ENCODE measurements at regions not wholly inside any gene's neighbourhood (a gene's known extent, or its start where the extent isn't known, plus 50 kb on each side); places are given as distances from the start of the nearest gene placed in this dataset.
"Not testable (repeated sequence)": the region's sequence is repeated elsewhere in the genome, so short reads cannot be mapped to it uniquely, and the experiment has no call there.

DNA sequence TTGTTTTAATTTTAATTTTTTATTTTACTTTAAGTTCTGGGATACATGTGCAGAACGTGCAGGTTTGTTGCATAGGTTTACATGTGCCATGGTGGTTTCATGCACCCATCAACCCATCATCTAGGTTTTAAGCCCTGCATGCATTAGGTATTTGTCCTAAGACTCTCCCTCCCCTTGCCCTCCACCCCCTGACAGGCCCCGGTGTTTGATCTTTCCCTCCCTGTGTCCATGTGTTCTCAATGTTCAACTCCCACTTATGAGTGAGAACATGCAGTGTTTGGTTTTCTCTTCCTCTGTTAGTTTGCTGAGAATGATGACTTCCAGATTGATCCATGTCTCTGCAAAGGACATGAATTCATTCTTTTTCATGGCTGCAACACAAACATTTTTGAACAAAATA, 50.3 kb upstream of the MCUR1 start:
- H4K91ac ChIP-seq (ENCODE audit: low read depth, low read length, poor library complexity); H2BK5ac ChIP-seq (ENCODE audit: low read length); H2BK15ac ChIP-seq (ENCODE audit: low read length); H3K36me3 ChIP-seq (replicated peaks in 1 of 2; ENCODE audit: control insufficient read depth in 2 of 2, insufficient read depth in 2 of 2, low read length in 2 of 2); H2BK120ac ChIP-seq (ENCODE audit: low read depth, low read length); H4K8ac ChIP-seq (ENCODE audit: low read depth, low read length); H3K4me1 ChIP-seq (ENCODE audit: control insufficient read depth in 2 of 2, insufficient read depth in 1 of 2, low read depth in 1 of 2, low read length in 2 of 2); H3K4me3 ChIP-seq (ENCODE audit: low read length in 2 of 2); DNase-seq (ENCODE audit: low spot score); H3K14ac ChIP-seq (ENCODE audit: low read length); H2AFZ ChIP-seq (ENCODE audit: low read length); H3K23ac ChIP-seq (ENCODE audit: low read depth, low read length, poor library complexity); H3K18ac ChIP-seq (ENCODE audit: low read length); H2BK12ac ChIP-seq (ENCODE audit: low read length); H3K27ac ChIP-seq (replicated peaks; ENCODE audit: low read length); H3K4ac ChIP-seq (ENCODE audit: low read length); H3K4me2 ChIP-seq (ENCODE audit: insufficient read depth, low read length, poor library complexity, severe bottlenecking); H3K9ac ChIP-seq (ENCODE audit: low read depth, low read length, poor library complexity); H3K9me3 ChIP-seq (replicated peaks in 1 of 2; ENCODE audit: control insufficient read depth in 2 of 2, insufficient read depth in 1 of 2, low read depth in 1 of 2, low read length in 2 of 2); H2AK5ac ChIP-seq (ENCODE audit: low read depth, low read length); H3K79me1 ChIP-seq (ENCODE audit: low read depth, low read length): not testable (repeated sequence)
- peaks cover 0 to 12% (median 0%) of the 10 kb centered on the region in 3 experiments for H3K27me3 ChIP-seq (ENCODE audit: control insufficient read depth in 3 of 3, insufficient read depth in 3 of 3, low read depth in 1 of 3, low read length in 3 of 3)
- no CpG with 5 or more reads among the region's 2 CpGs for WGBS, 2 donors (ENCODE audit: extremely low coverage in 2 of 2, insufficient read length in 2 of 2, insufficient replicate concordance in 1 of 2)
